Neuron (in vitro differentiated cells): ENCODE measurements at regions not wholly inside any gene's neighbourhood (a gene's known extent, or its start where the extent isn't known, plus 50 kb on each side); places are given as distances from the start of the nearest gene placed in this dataset.

ENCODE experiments used
- H2AFZ ChIP-seq: one replicate; pipeline ENCODE4 v1.6.1; 2013; ENCODE audit warnings: low read depth, mild to moderate bottlenecking, inconsistent platforms, low read length, moderate library complexity
- H3K27me3 ChIP-seq: one replicate; pipeline ENCODE4 v1.6.1; 2013; ENCODE audit warnings: low read length; ENCODE audit not compliant: insufficient read depth
- H3K36me3 ChIP-seq: one replicate; pipeline ENCODE4 v1.6.1; 2013; ENCODE audit warnings: low read length; ENCODE audit not compliant: insufficient read depth
- H3K4me1 ChIP-seq: one replicate; pipeline ENCODE4 v1.6.1; 2013; ENCODE audit warnings: low read length; ENCODE audit not compliant: insufficient read depth
- H3K4me3 ChIP-seq: 2 replicates; pipeline ENCODE4 v1.5.1; 2013; ENCODE audit warnings: mild to moderate bottlenecking, low read length, moderate library complexity
- H3K9me3 ChIP-seq: one replicate; pipeline ENCODE4 v1.6.1; 2013; ENCODE audit warnings: low read length

DNA sequence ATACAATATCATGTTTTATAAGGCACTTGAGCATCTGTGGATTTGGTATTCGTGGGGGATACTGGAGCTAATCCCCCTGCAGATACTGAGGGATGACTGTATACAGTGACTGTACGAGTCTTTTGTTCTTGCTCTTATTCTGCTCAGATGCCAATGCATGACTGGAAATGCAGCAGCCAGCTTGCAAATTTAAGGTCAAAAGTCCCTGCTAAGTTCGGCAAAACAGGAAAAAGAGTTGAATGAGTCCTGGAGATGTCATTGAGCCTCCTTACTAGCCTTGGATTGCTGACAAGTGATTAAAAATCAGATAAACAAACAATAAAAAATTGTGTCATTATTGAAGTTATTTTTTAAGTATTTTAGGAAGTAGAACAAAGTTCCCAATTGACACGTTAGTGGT, 599.3 kb upstream of the IMPG1 start:
- Histone ChIP-seq H3K4me1 (no peaks in the 10 kb centered on the region), H3K9me3 (no peaks in the 10 kb centered on the region), H3K36me3 (no peaks in the 10 kb centered on the region), H2AFZ (no peak overlapping the region), H3K27me3 (no peaks in the 10 kb centered on the region), H3K4me3 (no peak overlapping the region)

DNA sequence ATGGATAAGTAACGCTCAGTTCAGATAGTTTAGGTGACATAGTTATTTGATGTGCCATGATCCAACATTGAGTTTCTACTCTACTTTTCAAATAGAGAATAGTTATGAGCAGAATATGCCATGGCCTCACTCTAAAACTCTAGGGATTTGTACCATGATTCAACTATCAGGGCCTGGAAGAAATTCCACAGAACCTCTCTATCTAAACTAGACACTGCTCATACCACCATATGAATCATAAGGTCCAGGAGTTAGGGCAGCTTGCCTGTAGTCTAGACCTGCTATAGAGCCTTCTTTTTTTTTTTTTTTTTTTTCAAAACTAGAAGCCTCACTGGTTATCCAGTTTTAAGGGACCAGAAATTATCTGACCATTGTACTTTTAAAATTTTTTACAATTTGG, 571.8 kb upstream of the IMPG1 start:
- no peaks in the 10 kb centered on the region for H3K9me3 ChIP-seq
- no peaks in the 10 kb centered on the region for H3K4me1 ChIP-seq
- no peak overlapping the region for H3K4me3 ChIP-seq
- H3K36me3 ChIP-seq, result no peaks in the 10 kb centered on the region
- no peak overlapping the region for H2AFZ ChIP-seq
- no peaks in the 10 kb centered on the region for H3K27me3 ChIP-seq

DNA sequence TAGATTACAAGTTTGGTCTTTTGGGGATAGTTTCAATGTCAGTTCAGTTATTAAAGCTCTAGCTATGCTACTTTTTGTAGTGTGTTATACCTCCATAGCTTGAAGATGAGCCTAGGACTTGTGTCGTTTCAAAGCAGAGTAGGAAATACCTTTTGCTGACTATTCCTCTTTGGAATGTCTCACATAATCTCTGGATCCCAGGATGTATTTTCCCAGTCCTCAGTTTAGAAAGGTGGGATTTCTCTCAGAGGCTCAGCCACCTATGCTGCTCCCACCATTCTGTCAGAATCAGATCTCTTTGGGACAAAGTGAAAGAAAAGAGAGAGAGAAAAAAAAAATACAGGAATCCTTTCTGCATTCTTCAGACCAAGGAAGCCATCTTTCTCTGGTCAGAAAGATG, 567.5 kb upstream of the IMPG1 start:
- Histone ChIP-seq H3K4me1 (no peaks in the 10 kb centered on the region), H3K9me3 (no peaks in the 10 kb centered on the region), H3K36me3 (no peaks in the 10 kb centered on the region), H3K4me3 (no peak overlapping the region), H2AFZ (no peak overlapping the region), H3K27me3 (no peaks in the 10 kb centered on the region)

DNA sequence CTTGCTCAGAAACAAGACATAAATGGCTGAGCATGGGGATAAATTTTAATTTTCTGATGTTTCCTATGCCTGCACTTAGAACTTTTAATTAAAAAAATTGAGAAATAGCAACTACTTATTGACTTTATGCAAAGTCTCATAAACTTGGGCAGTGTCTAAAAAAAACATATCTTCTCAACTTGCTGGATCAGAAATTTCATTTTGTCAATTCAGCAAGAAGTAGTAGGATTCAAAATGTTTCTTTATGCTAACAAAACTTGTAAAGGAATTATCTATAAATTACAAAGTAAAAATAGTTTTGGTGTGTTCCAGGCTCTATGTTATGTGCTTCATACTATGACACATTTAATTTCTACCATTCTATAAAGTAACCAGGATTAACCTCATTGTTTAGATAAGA, 562.2 kb upstream of the IMPG1 start:
- H3K4me3 ChIP-seq, result no peak overlapping the region
- no peaks in the 10 kb centered on the region for H3K9me3 ChIP-seq
- H2AFZ ChIP-seq, result no peak overlapping the region
- H3K27me3 ChIP-seq, result no peaks in the 10 kb centered on the region
- no peaks in the 10 kb centered on the region for H3K36me3 ChIP-seq
- H3K4me1 ChIP-seq, result no peaks in the 10 kb centered on the region

DNA sequence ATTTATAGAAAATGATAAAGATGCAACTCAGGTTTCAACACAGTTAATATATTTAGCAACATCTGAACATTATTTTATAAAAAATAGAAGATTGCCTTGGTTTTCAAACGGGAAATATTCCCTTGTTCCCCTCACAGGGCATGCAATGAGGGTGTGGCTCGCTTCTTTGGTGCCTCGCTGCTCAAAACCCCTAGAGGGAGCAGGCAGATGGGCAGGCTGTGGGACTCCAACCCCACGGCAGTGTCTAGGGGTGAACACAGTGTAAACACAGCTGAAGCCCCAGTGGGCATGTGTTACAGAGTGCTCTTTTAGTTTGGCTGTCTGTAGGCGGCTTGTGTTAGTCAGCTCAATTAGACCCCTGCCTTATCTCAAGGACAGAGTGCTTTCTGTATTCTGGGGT, 560.8 kb upstream of the IMPG1 start:
- H3K36me3 ChIP-seq, result no peaks in the 10 kb centered on the region

DNA sequence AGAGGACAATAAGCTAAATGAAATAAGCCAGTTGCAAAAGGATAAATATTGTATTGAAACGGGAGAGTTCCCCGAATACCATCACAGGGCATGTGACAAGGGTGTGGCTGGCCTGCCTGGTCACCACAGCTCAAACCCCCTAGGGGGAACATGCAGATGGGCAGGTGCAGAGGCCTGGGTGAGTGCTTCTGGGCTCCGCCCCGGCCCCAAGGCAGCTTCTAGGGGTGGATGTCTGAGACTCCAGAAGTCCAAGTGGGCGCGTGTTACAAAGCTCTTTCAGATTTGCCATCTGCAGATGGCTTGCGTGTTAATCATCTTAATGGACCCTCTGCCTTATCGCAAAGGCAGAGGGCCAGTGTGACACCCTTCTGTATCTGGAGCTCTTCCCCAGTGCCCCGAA, 559.2 kb upstream of the IMPG1 start:
- H3K9me3 ChIP-seq, result no peaks in the 10 kb centered on the region
- H3K4me3 ChIP-seq, result no peak overlapping the region
- no peaks in the 10 kb centered on the region for H3K27me3 ChIP-seq
- H3K4me1 ChIP-seq, result no peaks in the 10 kb centered on the region
- no peaks in the 10 kb centered on the region for H3K36me3 ChIP-seq
- H2AFZ ChIP-seq, result no peak overlapping the region

More for the DNA sequence above, 560.8 kb upstream of the IMPG1 start:
- no peak overlapping the region for H3K4me3 ChIP-seq
- H3K9me3 ChIP-seq, result no peaks in the 10 kb centered on the region
- no peaks in the 10 kb centered on the region for H3K4me1 ChIP-seq
- no peak overlapping the region for H2AFZ ChIP-seq
- no peaks in the 10 kb centered on the region for H3K27me3 ChIP-seq

DNA sequence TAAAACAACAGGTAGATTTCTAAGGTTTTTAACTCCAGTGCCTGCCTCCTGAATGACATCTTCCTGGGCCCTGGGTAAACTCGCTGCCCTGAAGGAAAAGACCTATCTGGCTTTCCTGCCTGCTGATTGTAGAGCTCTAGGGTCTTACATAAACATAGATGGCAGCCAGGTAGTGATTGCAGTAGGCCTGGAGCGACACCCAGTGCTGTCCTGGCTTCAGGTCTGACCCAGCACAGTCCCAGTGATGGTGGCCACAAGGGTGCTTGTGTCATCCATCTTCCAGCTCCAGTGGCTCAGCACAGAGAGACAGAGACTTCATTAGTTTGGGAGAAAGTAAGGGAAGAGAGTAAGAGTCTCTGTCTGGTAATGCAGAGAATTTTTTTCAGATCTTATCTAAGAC, 542.9 kb upstream of the IMPG1 start:
- Histone ChIP-seq H3K36me3 (no peaks in the 10 kb centered on the region), H3K4me1 (peaks cover 2% of the 10 kb centered on the region), H3K27me3 (no peaks in the 10 kb centered on the region), H3K4me3 (no peak overlapping the region), H2AFZ (no peak overlapping the region), H3K9me3 (no peaks in the 10 kb centered on the region)

DNA sequence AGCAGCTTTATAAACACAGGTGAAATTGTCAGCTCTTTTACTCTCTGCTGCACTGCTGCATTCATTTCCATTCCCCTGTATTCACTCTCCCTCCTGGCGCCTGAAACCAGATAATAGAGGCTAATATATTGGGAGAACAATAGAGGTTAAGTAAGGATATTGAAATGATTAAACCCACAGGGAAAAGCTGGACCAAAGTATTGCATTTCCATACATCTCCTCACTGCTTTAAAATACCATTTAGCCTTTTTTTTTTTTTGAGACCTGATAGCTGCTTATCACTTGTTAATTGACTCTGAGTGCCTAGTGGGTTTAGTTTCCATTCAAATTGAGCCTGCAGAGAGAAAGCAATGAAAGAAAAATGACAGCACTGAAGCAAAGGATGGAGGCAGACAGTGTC, 540.5 kb upstream of the IMPG1 start:
- Histone ChIP-seq H3K36me3 (no peaks in the 10 kb centered on the region), H3K27me3 (no peaks in the 10 kb centered on the region), H3K4me1 (peaks cover 2% of the 10 kb centered on the region), H3K4me3 (no peak overlapping the region), H2AFZ (no peak overlapping the region), H3K9me3 (no peaks in the 10 kb centered on the region)

DNA sequence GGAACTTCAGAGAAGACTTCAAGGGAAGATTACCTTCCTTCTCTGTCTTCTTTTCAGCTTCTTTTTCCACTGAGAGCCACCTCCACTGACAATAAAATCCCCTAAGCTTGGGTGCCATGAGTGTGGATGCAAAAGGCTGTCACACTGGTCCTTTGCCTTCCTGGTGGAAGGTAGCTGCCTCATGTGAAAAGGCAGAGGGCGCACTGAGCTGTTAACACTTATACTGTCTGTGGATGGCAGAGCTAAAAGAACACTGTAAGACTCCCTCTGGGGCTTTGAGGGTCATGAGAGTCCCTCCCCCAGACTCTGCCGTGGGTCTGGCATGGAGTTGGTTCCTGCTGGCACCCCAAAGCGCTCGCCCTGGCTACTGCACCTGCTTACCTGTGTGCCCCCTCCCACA, 536.7 kb upstream of the IMPG1 start:
- Histone ChIP-seq H2AFZ (no peak overlapping the region), H3K27me3 (no peaks in the 10 kb centered on the region), H3K9me3 (no peaks in the 10 kb centered on the region), H3K4me1 (peaks cover 2% of the 10 kb centered on the region), H3K4me3 (no peak overlapping the region), H3K36me3 (no peaks in the 10 kb centered on the region)

DNA sequence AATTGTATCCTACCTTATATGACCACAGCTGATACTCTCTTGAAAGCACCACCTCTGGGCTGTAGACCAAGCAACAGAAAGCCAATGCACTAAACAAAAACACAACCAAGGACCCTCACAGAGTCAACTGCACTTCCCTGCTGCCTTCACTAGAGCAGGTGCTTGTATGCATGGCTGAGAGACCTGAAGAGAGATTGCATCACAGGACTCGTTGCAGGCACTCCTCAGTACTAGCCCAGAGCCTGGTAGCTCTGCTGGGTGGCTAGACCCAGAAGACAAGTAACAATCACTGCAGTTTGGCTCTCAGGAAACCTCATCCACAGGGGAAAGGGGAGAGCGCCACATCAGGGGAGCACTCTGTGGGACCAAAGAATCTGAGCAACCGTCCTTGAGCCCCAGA, 521.6 kb upstream of the IMPG1 start:
- Histone ChIP-seq H3K9me3 (no peaks in the 10 kb centered on the region), H3K36me3 (no peaks in the 10 kb centered on the region)

DNA sequence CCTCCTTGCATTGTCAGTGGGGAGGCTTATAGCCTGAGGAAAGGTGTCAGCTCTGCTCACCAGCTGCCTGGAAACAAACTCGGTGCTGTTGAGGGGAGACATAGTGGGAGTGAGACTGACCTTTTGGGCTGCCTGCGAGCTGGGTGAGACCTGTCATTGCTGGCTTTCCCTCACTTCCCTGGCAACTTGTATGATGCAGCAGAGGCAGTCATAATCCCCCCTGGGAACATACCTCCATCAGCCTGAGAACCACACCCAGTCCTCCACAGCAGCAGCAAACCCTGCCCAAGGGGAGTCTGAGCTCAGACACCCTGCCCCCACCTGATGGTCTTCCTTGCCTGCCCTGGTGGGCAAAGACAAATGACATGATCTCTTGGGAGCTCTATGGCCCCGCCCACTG, 521.2 kb upstream of the IMPG1 start:
- Histone ChIP-seq H3K4me1 (no peaks in the 10 kb centered on the region), H3K9me3 (no peaks in the 10 kb centered on the region), H2AFZ (no peak overlapping the region), H3K27me3 (no peaks in the 10 kb centered on the region), H3K4me3 (no peak overlapping the region), H3K36me3 (no peaks in the 10 kb centered on the region)

More for the DNA sequence above, 521.6 kb upstream of the IMPG1 start:
- Histone ChIP-seq H3K4me3 (no peak overlapping the region), H3K4me1 (no peaks in the 10 kb centered on the region), H3K27me3 (no peaks in the 10 kb centered on the region), H2AFZ (no peak overlapping the region)

DNA sequence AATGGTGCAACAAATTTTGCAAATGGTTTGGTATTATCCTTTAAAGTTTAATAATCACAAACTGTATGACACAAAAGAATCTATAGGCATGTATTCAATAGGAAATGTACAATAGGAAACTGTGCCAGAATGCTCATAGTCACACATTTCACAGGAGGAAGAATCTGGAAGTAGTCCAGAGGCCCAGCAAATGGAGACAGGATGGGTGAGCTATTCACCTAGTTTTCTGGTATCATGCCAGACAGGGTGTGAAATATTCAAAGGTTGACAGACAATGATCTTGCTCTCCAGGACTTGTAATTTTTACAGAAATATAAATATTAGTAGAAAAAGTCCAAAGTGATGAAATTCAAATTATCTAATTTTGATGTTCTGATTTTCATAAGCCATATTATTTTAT, 520.1 kb upstream of the IMPG1 start:
- Histone ChIP-seq H3K4me1 (no peaks in the 10 kb centered on the region), H3K27me3 (no peaks in the 10 kb centered on the region), H3K4me3 (no peak overlapping the region), H3K36me3 (no peaks in the 10 kb centered on the region), H3K9me3 (no peaks in the 10 kb centered on the region), H2AFZ (no peak overlapping the region)

DNA sequence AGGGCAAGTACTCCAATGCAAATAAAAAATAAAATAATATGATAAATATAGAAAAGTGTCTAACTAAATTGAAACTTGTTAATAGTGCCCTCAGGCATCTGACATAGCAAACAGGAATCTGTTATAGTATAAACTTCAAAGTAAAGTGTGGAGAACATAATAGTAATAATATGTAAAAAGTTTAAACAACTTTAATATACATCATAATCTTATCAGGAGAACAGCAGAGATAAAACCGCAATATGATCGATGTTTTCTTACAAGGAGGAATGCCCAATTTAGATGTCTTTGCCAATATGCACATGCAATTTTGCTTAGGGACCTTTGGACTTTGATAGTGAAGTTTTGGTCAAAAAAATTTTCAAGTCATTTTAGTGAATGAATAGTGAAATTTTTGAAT, 514.8 kb upstream of the IMPG1 start:
- H3K27me3 ChIP-seq, result no peaks in the 10 kb centered on the region

DNA sequence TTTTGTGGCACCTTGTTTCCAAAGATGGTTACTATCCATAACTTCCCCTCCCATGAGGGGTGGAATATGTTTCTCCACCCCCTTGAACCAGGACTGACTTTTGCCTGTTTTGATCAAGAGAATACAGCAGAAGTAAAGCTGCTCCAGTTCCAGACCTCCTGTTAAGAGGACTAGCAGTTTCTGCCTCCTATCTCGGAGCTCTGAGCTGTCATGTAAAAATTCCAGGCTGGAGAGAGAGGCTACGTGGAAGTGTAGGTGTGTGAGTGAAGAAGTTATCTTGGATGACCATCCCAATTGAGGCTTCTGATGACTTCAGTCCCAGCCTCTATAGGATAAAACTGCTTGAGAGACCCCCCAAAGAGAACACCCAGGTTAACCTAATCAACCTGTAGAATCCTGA, 511.7 kb upstream of the IMPG1 start:
- no peak overlapping the region for H3K4me3 ChIP-seq
- no peak overlapping the region for H2AFZ ChIP-seq
- no peaks in the 10 kb centered on the region for H3K4me1 ChIP-seq
- H3K9me3 ChIP-seq, result no peaks in the 10 kb centered on the region
- no peaks in the 10 kb centered on the region for H3K27me3 ChIP-seq
- no peaks in the 10 kb centered on the region for H3K36me3 ChIP-seq

More for the DNA sequence above, 514.8 kb upstream of the IMPG1 start:
- Histone ChIP-seq H3K4me3 (no peak overlapping the region), H3K4me1 (no peaks in the 10 kb centered on the region), H3K36me3 (no peaks in the 10 kb centered on the region), H2AFZ (no peak overlapping the region), H3K9me3 (no peaks in the 10 kb centered on the region)
